Stimulated activated CD8-positive, alpha-beta memory T cell treated with anti-CD3 and anti-CD28 coated beads, Interleukin-2, amount 100 ng/mL, for 48 hours (primary cell): ENCODE measurements at regions not wholly inside any gene's neighbourhood (a gene's known extent, or its start where the extent isn't known, plus 50 kb on each side); places are given as distances from the start of the nearest gene placed in this dataset.

ENCODE experiments used
- DNase-seq, 2 donors: peaks; one replicate each; pipeline ENCODE4 v3.0.0-alpha.2; 2020; ENCODE audit warnings: low read depth in 2 of 2

DNA sequence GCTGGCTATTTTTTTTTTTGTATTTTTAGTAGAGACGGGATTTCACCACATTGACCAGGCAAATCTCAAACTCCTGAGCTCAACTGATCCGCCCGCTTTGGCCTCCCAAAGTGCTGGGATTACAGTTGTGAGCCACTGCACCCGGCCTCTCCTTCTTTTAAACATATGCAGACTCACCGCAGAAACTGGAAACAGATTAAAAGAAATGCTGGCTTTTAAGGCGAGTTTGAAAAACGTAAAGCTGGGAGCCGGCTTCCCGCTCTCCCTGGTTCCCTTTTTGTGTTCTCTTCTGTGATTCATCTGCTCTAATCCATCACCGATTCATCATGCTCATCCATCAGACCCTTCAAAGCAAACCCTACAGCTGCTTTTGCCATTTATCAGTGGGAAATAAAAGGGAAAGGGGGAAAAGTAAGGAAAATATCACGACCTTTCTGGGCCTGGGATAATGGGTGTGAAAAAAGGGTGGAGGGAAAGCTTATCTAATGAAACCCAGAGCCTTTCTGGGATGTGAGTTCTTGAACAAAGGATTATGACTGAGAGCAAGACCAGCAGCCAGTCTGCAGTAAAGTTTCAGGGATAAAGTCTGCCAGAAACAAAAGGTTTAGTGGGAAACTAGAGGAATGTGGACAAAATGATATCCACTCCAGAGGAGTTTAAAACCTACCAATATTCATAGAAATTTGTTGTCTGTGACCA is 92.3 kb upstream of the LRIG1 start:
- DNase-seq: no peak

DNA sequence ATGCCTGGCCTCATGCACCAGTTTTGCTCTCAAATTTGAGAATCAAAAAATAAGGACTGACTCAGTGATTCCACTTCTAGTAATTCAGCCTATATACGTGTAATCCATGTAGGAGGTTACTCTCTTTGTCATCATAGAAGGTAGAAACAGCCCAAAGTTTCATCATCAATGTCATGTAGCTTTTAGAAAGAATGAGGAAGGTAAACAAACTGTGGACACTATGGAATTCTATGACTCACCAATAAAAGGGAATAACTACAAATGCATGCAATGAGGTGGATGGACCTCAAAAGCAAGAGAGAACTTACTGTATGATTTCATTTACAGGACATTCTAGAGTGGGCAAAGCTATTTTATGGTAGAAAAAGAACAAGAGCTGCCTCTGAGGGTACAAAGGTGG is 93.2 kb upstream of the LRIG1 start:
- no peak for DNase-seq

DNA sequence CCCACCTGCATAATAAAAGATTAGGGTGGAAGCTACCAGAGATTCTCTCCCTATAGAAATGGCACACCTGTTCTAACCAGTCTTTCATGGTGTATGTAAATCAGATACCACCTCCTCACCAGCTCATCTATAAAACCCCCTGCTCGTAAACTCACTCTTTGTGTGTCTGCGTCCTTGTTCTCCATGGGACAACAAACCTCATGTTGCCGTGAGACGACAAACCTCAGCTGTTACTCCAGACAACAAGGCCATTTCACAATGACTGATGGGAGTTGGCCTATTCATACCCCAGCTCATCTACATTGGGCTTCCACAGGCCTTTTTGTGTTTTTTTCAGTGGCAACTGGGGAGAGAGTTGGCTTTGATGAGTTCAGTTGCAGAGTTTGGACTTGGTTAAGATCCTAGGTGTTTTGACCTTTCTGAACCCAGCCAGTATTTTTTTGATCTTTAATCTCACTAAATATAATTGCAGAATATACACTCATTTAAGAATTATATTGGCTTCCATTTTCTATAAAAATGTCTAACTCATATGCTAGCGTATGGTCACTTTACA is 96.6 kb upstream of the LRIG1 start:
- DNase-seq: no peak

DNA sequence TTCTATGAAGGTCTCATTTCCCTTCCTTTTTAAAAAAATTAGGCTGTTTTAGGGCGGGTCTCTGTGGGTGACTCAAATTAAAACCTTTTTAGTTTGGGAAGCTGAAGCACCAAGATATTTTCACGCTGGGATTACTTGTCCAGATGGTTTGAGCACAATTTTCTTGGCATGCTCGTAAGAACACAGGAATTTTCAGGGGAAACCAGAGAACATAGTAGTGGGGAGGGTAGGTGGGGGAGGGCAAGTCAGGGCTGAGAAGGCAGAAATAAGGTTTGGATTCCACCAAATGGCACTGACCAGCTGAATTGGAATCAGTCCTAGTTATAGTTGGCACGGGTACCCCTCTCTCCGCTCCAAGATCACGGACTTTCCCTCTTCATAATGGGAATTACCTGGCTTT is 97.3 kb upstream of the LRIG1 start:
- DNase-seq: no peak

DNA sequence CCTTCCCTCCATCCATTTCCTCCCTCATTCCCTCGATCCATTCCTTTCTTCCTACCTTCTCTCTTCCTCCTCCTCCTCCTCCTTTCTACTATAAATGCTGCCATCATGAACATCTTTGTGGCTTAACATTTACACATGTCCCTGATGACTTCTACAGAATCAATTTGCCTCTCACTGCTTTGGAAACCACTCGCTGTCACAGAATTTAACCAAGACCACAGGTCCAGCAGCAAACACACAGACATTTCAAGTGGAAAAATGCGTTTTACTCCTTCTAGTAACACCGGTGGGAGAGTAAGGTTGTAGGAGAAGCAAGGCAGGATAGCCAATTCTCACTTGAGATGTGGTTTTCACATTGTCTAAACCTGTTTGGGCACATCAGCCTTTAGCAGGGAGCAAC is 101.4 kb upstream of the LRIG1 start:
- DNase-seq: no peak

DNA sequence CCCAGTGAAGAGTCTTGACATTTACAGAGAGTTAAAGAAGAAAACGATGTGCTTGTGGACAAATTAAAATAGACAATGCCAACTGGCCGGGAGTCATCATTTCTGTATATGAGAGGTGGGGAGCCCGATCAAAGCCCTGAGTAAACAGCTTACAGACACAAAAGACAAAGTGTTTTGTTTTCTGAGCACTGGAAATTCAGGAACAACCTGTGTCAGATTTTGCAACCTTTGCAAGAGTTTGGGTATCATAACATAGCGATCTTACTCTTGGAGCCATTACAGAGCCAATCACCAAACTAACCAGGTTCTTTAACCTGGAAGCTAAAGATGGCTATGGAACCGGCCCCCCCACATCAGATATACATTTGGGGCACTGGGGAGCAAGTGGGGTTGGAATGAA is 101.9 kb upstream of the LRIG1 start:
- DNase-seq: no peak

DNA sequence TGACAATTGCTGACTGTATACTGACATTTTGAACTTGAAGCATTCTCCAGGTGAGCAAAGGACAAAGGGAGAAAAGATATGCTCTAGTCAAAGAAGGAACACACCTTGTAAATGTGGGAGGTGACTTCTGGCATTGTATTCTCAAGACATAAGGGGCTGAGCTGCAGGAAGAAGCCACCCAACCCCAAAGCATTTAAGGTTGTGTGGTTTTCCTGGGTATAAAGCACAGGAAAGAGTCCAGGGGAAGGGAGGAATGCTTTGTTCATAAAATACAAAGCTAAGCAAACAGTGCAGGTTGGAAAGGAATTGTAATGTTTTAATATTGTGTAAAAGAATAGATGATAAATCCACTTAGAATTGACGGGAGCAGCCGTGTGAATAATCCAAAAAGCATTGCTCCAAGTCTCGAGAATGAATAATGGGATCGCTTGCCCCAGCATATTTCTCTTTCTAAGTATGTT is 102.4 kb upstream of the LRIG1 start:
- DNase-seq: no peak

DNA sequence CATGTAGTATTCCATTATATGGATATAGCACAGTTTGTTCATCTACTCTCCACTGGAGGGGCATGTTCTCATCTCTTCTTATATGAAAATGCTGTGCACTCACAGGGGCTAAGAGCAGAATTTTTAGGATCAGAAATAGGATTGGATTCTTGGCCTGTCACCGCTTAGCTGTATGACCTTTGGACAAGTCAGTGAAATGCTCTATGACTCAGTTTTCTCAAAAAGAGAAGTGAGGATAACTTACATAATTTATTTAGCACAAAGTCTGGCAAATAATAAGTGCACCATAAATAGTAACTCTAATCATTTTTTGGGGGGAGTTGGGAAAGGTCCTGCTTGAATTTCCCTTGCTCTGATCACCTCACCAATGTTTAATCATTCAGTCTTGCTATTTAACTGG is 103.7 kb upstream of the LRIG1 start:
- no peak for DNase-seq

DNA sequence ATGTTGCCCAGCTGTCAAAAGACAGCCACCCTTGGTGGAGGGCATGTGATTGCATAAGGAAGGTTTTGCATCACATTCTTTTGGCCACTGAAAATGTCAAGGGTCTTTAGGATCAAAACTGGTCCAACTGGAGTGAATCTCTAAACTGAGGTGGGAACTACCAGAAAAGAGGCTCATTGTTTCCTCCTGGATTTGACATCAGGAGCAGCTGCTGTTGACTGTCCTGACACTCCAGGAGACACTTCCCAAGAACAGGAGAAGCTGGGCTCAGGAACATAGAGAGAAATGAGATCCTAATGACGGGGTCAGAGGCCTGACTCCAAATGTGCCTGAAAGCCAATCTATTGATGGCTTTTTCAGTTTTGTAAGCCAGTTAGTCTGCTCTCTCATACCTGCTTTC is 105.3 kb upstream of the LRIG1 start:
- no peak for DNase-seq

DNA sequence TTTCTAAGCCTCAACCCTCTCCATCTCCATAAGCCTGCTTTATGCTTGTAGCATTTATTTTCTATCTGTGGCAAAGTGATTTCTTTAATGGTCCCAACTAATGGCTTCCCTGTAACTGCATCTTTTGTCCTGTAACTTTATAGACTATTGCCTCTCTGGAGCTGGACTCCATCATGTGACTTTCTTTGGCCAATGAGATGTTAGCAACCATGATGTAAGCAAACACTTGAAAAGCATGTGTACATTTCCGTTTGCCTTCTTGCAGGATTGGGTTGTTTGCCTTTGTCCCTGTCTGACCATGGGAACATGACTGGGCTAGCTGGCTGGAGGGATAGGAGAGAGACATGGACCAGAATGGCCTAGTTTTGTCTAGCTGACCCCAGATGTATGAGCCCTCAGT is 106.0 kb upstream of the LRIG1 start:
- DNase-seq: no peak

DNA sequence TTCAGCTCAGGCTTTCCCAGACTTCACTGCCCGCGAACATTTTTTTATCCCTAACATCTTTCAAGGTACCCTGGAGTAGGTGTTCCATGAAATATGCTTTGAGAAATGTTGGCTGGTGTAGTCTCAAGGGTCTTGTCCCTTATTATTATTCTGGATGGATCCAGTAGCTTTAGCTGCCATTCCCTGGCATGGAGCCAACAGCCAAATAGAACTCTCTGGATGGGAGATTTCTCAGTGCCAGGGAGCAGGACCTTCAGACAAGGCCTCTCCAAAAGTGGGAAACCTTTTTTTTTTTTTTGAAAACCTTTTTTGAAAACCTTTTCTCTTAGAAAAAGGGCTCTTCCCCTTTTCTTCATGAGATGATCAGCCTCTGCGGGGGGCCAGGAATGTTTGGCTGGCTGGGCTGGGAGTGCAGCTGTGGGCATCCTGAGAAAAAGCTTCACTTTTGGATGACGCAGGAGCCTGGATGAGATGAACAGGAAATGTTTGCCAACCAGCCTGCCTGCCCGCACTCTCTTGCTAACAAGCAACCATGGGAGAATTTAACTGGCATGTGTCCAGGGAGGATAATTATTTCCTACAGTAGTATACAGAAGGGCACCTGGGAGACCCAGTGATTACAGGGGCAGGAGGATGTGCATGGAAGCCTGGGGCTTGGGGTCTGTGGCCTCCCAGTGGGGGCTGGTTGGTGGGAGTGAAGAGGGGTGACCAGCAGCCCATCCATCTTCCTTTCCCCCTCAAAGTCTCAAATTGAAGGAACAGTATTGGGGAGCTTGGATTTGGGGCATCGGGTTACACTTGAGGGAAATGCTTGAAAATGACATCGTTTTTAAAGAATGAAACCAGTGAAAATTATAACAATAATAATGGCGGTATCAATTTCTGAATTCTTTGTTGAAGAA is 109.1 kb upstream of the LRIG1 start:
- DNase-seq: no peak

DNA sequence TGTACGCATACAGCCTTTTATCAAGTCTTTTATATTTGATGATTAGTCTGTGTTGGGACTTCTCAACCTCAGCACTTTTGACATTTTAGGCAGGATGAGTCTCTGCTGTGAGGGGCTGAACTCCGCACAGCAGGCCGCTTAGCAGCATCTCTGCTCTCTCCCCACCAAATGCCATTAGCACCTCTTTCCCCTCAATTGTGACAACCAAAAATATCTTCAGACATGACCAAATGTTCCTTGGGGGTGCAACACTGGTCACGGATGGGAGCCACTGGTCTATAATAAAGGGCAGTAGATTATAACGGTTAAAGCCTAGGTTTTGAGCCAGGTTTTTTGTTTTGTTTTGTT is 109.7 kb upstream of the LRIG1 start:
- no peak for DNase-seq

DNA sequence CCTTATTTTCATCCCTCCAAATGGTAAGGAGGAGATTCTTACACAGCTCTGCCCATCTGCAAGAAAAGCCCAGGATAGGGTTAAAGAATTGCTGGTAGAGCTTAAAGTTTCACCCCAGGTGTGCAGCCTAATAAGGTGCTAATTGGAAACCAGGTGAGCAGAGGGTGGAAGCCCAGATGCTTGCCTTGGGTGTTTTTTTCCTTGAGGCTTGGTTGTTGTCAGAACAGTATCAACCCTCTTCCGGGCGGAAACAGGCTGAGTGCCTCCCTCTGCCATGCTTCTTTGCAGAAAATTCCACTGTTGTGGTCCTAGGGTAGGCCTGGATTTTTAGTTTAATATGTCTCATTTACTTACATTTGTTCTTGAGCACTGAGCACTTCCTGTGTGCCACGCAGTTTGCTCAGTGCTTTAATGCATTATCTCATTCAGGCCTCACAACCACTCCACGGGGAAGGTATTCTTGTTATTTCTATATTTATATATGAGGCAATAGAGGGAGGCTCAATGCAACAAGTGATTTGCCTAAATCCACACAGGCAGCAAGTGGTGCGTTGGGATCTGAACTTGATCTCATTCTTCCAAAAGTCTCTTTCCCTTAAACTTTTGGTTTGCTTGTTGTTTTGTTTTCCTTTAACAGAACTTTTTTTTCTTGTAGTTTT is 115.0 kb upstream of the LRIG1 start:
- no peak for DNase-seq

DNA sequence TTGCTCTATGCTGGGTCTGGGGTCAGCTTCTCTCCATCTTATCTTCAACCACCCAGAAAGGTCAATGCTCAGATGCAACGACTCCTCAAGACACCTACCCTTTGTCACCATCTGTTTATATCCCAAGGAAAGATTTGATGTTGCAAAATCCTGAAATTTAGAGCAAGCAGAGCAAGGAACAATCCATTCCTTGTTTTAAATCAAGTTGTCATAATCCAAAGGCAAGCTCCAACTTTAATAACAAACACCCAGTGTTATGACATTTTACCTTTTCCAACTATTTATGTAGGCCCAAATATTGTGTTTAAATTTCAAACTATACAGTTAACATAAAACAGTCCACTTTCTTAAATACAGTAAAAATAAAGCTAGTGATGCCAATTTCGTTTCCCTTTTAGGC is 116.5 kb upstream of the LRIG1 start:
- no peak for DNase-seq

DNA sequence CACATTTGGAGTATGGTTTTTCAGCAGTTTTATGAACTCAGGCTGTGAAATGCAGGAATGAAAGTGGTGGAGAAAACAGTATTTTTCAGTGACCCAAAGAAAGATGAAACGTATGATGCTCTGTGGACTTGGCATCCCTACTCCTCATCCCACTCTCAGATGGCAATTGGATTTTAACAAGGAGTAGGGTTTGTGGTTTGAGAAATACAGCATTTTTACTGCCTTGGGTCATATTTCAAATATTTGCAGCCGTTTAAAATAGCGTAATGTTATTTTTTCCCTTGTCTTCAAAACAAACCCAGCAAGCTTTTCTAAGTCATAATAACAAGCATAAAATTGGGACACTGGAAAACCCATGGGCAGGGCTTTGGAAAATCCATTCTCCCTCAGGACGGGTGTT is 117.2 kb upstream of the LRIG1 start:
- no peak for DNase-seq

DNA sequence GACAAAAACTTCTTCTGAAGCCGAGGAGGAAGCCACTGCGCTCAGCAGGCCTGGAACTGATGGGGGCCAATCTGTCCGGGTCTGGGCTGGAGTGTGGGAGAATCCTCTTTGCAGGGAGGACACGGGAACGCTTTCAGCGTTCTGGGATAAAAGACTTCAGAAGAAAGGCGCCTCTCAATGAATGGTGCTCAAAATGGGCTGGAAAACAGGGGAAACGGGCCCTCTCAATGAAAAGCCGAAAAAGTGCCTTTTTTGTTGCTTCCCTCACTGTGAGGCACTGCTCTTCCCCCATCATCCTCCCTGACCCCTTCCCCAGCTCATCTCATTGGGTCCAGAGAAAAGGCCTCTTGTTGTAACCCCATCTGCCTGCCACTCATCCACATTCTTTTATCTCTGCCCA is 119.5 kb upstream of the LRIG1 start:
- DNase-seq: no peak

DNA sequence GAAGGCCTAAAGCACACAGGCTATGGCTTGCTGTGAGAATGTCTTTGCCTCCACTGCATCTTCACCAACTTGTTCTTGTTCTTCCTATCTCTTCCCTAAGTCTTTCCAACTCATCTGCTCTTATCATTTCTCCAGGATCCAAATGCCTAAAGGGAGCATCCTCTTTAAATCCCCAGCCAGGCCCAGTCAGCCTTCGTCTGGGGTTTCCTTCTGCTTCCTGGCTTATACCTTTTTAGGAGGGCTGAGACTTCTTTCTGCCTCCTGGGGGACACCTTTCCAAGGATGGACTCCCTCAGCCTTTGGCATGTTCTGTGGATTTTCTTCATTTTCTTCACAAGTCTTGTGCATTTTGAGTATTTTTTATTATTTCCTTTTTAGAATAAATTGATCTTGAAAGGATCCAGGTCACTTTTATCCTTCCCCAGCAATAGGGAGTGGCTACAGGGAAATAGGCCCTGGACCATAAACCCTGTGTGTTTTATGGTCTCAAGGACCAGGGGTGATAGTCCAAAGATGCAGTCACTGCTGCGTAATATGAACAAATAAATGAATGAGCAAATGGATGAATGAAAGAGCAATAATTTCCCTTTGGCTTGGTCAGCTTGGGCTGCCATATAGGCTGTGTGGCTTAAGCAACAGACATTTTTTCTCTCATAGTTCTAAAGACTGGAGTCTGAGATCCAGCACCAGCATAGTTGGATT is 122.1 kb upstream of the LRIG1 start:
- no peak for DNase-seq

DNA sequence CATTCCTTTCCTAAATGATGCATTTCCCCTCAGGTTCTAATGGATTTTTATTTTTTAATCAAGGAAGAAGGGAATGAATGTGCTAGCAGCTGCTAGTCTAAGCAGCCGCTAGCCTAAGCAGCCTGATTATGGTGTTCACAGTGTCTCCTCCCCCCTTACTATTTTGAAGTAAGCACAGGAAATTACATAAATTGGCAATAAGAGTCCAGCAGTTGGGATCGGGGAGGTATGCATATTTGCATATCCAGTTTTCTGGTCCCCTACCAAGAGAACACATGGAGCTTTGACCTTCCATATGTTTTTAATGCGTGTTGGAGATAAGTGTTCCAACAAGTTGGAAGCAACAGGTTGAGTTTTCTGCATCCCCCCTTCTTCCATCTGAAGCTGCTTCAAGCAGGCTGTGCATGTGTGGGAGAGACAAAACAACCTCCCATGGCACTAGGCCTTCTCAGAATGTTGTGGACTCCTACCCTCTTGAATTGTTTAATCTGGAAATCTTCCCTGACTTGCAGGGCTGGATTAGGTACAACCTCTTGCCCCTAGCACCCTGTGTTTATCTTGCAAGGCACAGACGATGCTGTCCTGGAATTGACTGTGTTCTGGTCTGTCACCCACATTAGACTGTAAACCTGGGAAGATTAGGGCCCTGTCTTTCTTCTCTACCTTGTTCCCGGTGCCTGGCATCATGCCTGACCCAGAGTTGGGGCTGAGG is 124.8 kb upstream of the LRIG1 start:
- no peak for DNase-seq

DNA sequence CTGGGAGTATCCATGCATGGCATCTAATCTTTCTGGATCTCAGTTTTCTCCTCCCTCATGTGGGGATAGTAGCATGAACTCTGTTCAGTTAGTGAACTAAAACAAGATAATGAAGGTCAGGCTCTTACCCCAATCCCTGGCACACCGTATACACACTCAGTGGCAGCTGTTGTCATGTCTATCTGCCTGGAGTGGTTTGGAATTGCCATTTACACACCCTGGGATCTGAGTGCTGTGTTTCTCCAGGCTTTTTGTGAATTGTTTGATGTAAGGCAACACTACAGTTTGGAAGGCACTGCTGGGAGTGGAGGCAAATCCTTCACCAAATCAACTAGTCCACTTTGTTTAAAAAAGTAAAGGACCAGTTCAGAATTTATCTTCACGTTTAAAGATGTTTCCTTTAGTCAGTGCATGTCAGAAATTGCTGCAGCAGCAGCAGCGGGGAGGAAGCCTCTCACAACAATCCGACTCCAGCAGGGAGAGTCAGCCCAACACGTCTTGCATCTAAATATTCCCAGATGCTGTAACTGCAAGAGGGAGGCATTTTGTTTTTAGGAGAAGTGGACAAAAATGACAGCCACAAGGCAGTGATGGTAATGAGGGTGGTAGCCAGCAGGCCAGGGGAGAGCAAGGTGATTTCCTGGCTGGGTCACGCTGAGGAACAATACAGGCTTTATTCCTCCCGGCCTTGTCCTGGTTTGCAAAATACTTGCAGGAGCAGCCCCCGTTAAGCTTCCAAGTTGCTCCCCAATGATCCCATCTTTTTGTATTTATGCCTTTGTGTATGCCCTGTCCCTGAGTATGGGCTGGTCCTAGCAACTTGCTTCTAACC is 128.5 kb upstream of the LRIG1 start:
- no peak for DNase-seq

DNA sequence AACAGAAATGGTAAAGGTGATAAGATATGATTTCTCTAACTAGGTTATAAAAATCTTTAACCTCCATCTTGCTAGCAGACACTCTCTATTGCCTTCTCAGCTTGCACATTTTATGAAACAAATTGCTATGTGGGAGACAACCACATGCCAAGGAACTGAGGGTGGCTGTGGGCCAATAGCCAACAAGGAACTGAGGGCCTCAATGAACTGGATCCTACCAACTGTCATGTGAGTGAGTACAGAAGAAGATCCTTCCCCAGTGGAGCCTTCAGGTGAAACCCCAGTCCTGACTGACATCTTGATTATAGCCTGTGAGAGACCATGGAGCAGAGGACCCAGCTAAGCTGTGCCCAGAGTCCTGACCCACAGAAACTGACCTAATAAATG is 129.2 kb upstream of the LRIG1 start:
- DNase-seq: no peak
